ENCODE measurements at regions not wholly inside any gene's neighbourhood (a gene's known extent, or its start where the extent isn't known, plus 50 kb on each side); places are given as distances from the start of the nearest gene placed in this dataset.

- TF ChIP-seq SP1 (CRISPR knock-in tag; conservative IDR thresholded peaks at IDR 0.05) (no peak), ATF6 (CRISPR knock-in tag; IDR thresholded peaks at IDR 0.05) (no peak), OVOL2 (CRISPR knock-in tag; IDR thresholded peaks at IDR 0.05; ENCODE audit: borderline replicate concordance) (no peak), MAX (CRISPR knock-in tag; IDR thresholded peaks at IDR 0.05) (no peak), FOXK1 (CRISPR knock-in tag; IDR thresholded peaks at IDR 0.05) (no peak)
These were observed 135.0 kb downstream of the CSNK2A3 start (continued) for GRCh38 chr11:11217929-11218628.

GRCh38 chr11:11217289-11217928 lies 135.6 kb downstream of the CSNK2A3 start:
- POLR2A ChIA-PET, result no interaction called here
- TF ChIP-seq AR (CRISPR knock-in tag; IDR thresholded peaks at IDR 0.05), result no peak
- no peak for TF ChIP-seq FOXP4 (CRISPR knock-in tag; IDR thresholded peaks at IDR 0.05)
- TF ChIP-seq ZNF232 (CRISPR knock-in tag; IDR thresholded peaks at IDR 0.05), result no peak
- no peak for TF ChIP-seq NFATC4 (CRISPR knock-in tag; IDR thresholded peaks at IDR 0.05)
- no peak for TF ChIP-seq GABPB1 (CRISPR knock-in tag; IDR thresholded peaks at IDR 0.05)
- TF ChIP-seq SMAD4 (CRISPR knock-in tag; IDR thresholded peaks at IDR 0.05), result no peak
- TF ChIP-seq ATF3 (CRISPR knock-in tag; conservative IDR thresholded peaks at IDR 0.05), result no peak
- TF ChIP-seq NR2C2 (CRISPR knock-in tag; IDR thresholded peaks at IDR 0.05), result no peak
- no peak for TF ChIP-seq ELF4 (CRISPR knock-in tag; IDR thresholded peaks at IDR 0.05; ENCODE audit: low read depth)
- no peak for TF ChIP-seq NFYB (CRISPR knock-in tag; conservative IDR thresholded peaks at IDR 0.05; ENCODE audit: low read depth)
- TF ChIP-seq STAT6 (CRISPR knock-in tag; conservative IDR thresholded peaks at IDR 0.05; ENCODE audit: low read depth), result no peak
- TF ChIP-seq ZSCAN18 (CRISPR knock-in tag; IDR thresholded peaks at IDR 0.05), result no peak
- TF ChIP-seq ZNF263 (CRISPR knock-in tag; IDR thresholded peaks at IDR 0.05; ENCODE audit: low read depth), result no peak
- TF ChIP-seq SMAD3 (CRISPR knock-in tag; IDR thresholded peaks at IDR 0.05; ENCODE audit: borderline replicate concordance), result no peak
- TF ChIP-seq SP1 (CRISPR knock-in tag; conservative IDR thresholded peaks at IDR 0.05), result no peak
- no peak for TF ChIP-seq IRF1 (CRISPR knock-in tag; IDR thresholded peaks at IDR 0.05)
- TF ChIP-seq GTF2I (CRISPR knock-in tag; conservative IDR thresholded peaks at IDR 0.05), result no peak
- TF ChIP-seq E2F1 (CRISPR knock-in tag; IDR thresholded peaks at IDR 0.05), result no peak

More at GRCh38 chr11:11217289-11217928, 135.6 kb downstream of the CSNK2A3 start:
- no peak overlapping the region for H3K4me3 Mint-ChIP-seq
- H3K36me3 Mint-ChIP-seq, result no peaks in the 10 kb centered on the region
- H3K27ac Mint-ChIP-seq, result no peak overlapping the region
- CTCF ChIA-PET, result interaction anchor here (2.4 kb wide), 1 partner anchor 189 kb away, joined by 11 read pairs; no protein-coding TSS in a partner anchor
- DNase-seq (ENCODE audit: low spot score) (no peak), ATAC-seq (no peak)
- H3K9me3 Mint-ChIP-seq, result no peaks in the 10 kb centered on the region
- peaks cover 18% of the 10 kb centered on the region for H3K4me1 Mint-ChIP-seq
- peaks cover 3% of the 10 kb centered on the region; the same call in 1 of the 2 replicates for H3K27me3 Mint-ChIP-seq (ENCODE audit: low read depth)
